ENCODE measurements at regions not wholly inside any gene's neighbourhood (a gene's known extent, or its start where the extent isn't known, plus 50 kb on each side); places are given as distances from the start of the nearest gene placed in this dataset.

GRCh38 chr7:155167706-155168365 is 97.7 kb downstream of the HTR5A start:
- H3K36me3 ChIP-seq (ENCODE audit: control insufficient read depth in 2 of 2, extremely low read depth in 1 of 2, insufficient read depth in 2 of 2, low read length in 2 of 2): no peaks in the 10 kb centered on the region
- no peaks in the 10 kb centered on the region for H4K20me1 ChIP-seq (ENCODE audit: control insufficient read depth, extremely low read depth, insufficient read depth, low read length)
- no peaks in the 10 kb centered on the region for H3K79me2 ChIP-seq (ENCODE audit: control insufficient read depth, insufficient read depth, low read length)
- dilution Hi-C loops (cut with MboI; ENCODE audit: extremely low pct_ligation_motif_present, low sequenced_read_pairs): no loop called here
- no peaks in the 10 kb centered on the region for H3K4me1 ChIP-seq (ENCODE audit: control insufficient read depth, extremely low read depth, insufficient read depth, low read length)
- H3K9me3 ChIP-seq (ENCODE audit: control insufficient read depth, low read depth, low read length): peaks cover 2% of the 10 kb centered on the region
- no peaks in the 10 kb centered on the region for H3K9me1 ChIP-seq (ENCODE audit: control insufficient read depth, extremely low read depth, insufficient read depth, low read length)
- H3K4me2 ChIP-seq (ENCODE audit: control insufficient read depth, extremely low read depth, insufficient read depth, low read depth, low read length): no peak overlapping the region
- TF ChIP-seq CTCF (optimal IDR thresholded peaks at IDR 0.05 in 1 of 3, IDR thresholded peaks at IDR 0.05 in 1 of 3, conservative IDR thresholded peaks at IDR 0.05 in 1 of 3; ENCODE audit: extremely low read depth in 1 of 3, insufficient read depth in 2 of 3, low read length in 3 of 3): no peak
- TF ChIP-seq EZH2 (IDR thresholded peaks at IDR 0.05; ENCODE audit: low read length): no peak
- no peak overlapping the region for H3K4me3 ChIP-seq (ENCODE audit: control insufficient read depth in 2 of 3, extremely low read depth in 1 of 3, insufficient read depth in 2 of 3, low read depth in 1 of 3, low read length in 3 of 3)
- no peaks in the 10 kb centered on the region for H3K27me3 ChIP-seq (ENCODE audit: control insufficient read depth, extremely low read depth, insufficient read depth, low read length)
- no peak overlapping the region for H2AFZ ChIP-seq (ENCODE audit: control insufficient read depth, low read length)
- no peak overlapping the region for H3K27ac ChIP-seq (ENCODE audit: control insufficient read depth, insufficient read depth, low read length)
- H3K9ac ChIP-seq (ENCODE audit: control insufficient read depth, extremely low read depth, insufficient read depth, low read length): no peak overlapping the region
- DNase-seq (ENCODE audit: low read depth, low spot score) (no peak), FAIRE-seq (no peak)

- no peak for TF ChIP-seq EZH2 (IDR thresholded peaks at IDR 0.05; ENCODE audit: low read length)
- no peak for DNase-seq (ENCODE audit: low read depth, low spot score)
- H3K4me3 ChIP-seq (ENCODE audit: control insufficient read depth in 2 of 3, extremely low read depth in 1 of 3, insufficient read depth in 2 of 3, low read depth in 1 of 3, low read length in 3 of 3): no peak overlapping the region
- no peak overlapping the region for H3K4me2 ChIP-seq (ENCODE audit: control insufficient read depth, extremely low read depth, insufficient read depth, low read depth, low read length)
- H3K4me1 ChIP-seq (ENCODE audit: control insufficient read depth, extremely low read depth, insufficient read depth, low read length): no peaks in the 10 kb centered on the region
- H3K36me3 ChIP-seq (ENCODE audit: control insufficient read depth in 2 of 2, extremely low read depth in 1 of 2, insufficient read depth in 2 of 2, low read length in 2 of 2): no peaks in the 10 kb centered on the region
- dilution Hi-C loops (cut with MboI; ENCODE audit: extremely low pct_ligation_motif_present, low sequenced_read_pairs): no loop called here
- no peak overlapping the region for H3K27ac ChIP-seq (ENCODE audit: control insufficient read depth, insufficient read depth, low read length)
- no peak for FAIRE-seq
- H3K27me3 ChIP-seq (ENCODE audit: control insufficient read depth, extremely low read depth, insufficient read depth, low read length): no peaks in the 10 kb centered on the region
- no peaks in the 10 kb centered on the region for H3K9me1 ChIP-seq (ENCODE audit: control insufficient read depth, extremely low read depth, insufficient read depth, low read length)
- no peak overlapping the region for H2AFZ ChIP-seq (ENCODE audit: control insufficient read depth, low read length)
- H3K79me2 ChIP-seq (ENCODE audit: control insufficient read depth, insufficient read depth, low read length): no peaks in the 10 kb centered on the region
- peaks cover 2% of the 10 kb centered on the region for H3K9me3 ChIP-seq (ENCODE audit: control insufficient read depth, low read depth, low read length)
- H4K20me1 ChIP-seq (ENCODE audit: control insufficient read depth, extremely low read depth, insufficient read depth, low read length): no peaks in the 10 kb centered on the region
- H3K9ac ChIP-seq (ENCODE audit: control insufficient read depth, extremely low read depth, insufficient read depth, low read length): no peak overlapping the region
These were observed 98.7 kb downstream of the HTR5A start for GRCh38 chr7:155168597-155169480.

Measured in keratinocyte (primary cell).